GM18870 (cell line): ENCODE measurements at regions not wholly inside any gene's neighbourhood (a gene's known extent, or its start where the extent isn't known, plus 50 kb on each side); places are given as distances from the start of the nearest gene placed in this dataset.
"Not testable (repeated sequence)": the region's sequence is repeated elsewhere in the genome, so short reads cannot be mapped to it uniquely, and the experiment has no call there.

ENCODE experiments used
- ATAC-seq: cut with Tn5 transposase; IDR thresholded peaks from one replicate; pipeline ENCODE4 v1.9.1; 2021; ENCODE audit warnings: moderate library complexity; ENCODE audit not compliant: unreplicated experiment

GRCh38 chr7:25727446-25727845 lies 424.6 kb upstream of the NFE2L3 start:
- no peak for ATAC-seq

GRCh38 chr7:25727876-25728275 lies 424.1 kb upstream of the NFE2L3 start:
- ATAC-seq = no peak

DNA sequence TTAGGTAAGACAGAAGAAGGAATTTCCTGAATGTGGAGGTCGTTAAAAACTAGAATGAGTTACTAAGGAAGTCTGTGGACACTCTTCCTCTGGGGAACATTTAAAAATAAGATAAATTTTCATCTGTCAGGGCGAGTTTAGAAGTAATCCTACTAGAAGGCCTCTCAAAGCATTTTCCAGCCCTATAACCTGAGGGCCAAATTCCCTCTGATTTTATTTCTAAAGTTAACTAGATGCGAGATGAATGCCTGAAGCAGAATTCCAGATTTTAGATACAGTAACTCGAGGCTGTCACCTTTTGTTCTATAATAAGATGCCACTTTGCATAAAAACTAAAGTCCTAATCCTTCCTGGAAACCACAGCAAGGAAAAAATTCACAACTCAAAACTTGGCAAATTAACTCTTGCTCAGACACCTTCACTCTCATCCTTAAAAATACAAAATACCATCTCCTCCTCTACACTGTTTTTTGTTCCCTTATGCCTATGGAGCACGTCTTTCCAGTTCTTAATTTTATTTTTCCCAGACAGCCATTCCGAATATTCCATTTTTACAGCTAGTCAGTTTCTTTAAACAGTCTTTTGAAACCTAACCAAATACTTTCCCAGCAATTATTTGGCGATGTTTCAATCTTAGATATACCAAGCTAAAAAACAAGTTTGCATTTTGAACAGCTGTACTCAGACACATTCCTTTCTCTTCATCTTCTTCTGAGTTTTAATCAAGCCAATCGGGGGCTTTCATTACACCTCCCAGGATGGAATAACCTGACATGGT lies 420.7 kb upstream of the NFE2L3 start:
- no peak for ATAC-seq

GRCh38 chr7:25731846-25732245 lies 420.2 kb upstream of the NFE2L3 start:
- ATAC-seq = no peak

- ATAC-seq = no peak
Measured at GRCh38 chr7:25732766-25733217, 419.2 kb upstream of the NFE2L3 start.

- ATAC-seq = no peak
Measured at GRCh38 chr7:25735674-25736242, 416.2 kb upstream of the NFE2L3 start.

- no peak for ATAC-seq
Measured at GRCh38 chr7:25738528-25738927, 413.5 kb upstream of the NFE2L3 start.

- ATAC-seq = no peak
Measured at GRCh38 chr7:25739143-25739542, 412.9 kb upstream of the NFE2L3 start.

DNA sequence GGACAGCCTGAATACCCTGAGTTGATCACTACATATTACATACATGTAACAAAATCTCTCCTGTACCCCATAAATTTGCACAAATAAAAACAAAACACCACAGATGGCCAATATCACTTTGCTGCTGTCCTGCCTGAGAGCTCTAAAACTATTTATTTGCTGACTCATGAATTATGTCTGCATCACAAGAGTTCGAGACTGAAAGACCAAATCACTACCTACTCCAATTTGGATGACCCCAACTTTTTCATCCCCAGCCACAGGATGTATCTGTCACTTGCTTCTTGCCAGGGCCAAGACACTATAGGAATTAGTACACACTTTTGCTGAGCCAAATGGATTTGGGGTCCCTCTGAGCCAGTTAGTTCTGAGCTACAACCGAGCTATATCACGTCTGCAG lies 409.7 kb upstream of the NFE2L3 start:
- no peak for ATAC-seq

DNA sequence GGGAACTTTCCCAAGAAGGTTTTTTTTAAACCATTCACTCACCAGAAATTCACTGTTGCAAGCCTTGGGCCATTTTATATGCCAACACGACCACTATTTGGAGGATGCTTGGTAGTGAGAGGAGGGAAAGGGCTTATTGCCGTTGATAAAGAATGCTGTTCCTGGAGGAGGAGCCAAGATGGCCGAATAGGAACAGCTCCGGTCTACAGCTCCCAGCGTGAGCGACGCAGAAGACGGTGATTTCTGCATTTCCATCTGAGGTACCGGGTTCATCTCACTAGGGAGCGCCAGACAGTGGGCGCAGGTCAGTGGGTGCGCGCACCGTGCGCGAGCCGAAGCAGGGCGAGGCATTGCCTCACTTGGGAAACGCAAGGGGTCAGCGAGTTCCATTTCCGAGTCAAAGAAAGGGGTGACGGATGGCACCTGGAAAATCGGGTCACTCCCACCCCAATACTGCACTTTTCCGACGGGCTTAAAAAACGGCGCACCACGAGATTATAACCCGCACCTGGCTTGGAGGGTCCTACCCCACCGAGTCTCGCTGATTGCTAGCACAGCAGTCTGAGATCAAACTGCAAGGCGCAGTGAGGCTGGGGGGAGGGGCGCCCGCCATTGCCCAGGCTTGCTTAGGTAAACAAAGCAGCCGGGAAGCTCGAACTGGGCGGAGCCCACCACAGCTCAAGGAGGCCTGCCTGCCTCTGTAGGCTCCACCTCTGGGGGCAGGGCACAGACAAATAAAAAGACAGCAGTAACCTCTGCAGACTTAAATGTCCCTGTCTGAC lies 408.1 kb upstream of the NFE2L3 start:
- ATAC-seq = not testable (repeated sequence)

GRCh38 chr7:25750744-25751508 lies 401.1 kb upstream of the NFE2L3 start:
- no peak for ATAC-seq

GRCh38 chr7:25752154-25752553 lies 399.8 kb upstream of the NFE2L3 start:
- ATAC-seq = no peak

- ATAC-seq = no peak
Measured at GRCh38 chr7:25752967-25753791, 398.8 kb upstream of the NFE2L3 start.

DNA sequence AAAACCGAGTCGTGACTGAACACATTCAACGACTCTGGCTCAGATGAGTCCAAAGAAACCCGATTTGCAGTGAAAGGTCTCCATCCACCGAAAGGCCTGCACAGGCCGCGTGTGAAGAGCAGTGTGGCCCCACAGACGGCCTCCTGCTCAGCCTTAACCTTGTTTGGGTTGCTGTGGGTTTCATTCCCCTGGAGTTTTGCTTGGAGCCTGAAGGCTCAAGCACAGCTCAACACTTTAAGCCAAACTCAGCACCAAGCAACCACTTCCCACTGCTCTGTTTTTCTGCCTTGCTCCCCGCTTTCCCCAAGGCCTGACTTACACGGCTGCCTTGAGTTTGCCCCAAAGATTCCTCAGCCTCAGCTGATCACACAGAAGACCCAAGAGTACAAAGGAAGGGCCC lies 398.2 kb upstream of the NFE2L3 start:
- no peak for ATAC-seq

DNA sequence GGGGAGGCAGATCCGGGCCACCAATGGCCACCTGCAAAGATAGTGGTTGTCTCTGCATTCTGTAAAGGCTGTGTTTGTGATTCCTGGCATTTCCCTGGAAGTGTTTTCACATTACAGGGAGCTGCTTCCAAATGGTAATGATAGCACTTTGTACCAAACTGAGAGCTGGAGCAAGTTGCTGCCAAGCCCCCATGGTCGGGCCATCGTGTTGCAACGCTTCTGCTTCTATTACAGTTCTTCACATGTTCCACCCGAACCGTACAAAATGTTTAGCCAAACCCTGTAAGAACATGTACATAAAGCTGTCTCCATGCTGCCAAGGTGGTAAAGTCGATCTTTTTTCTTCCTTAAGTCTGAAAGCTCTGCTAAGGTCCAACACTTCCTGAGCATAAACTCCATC lies 397.7 kb upstream of the NFE2L3 start:
- ATAC-seq = no peak

- no peak for ATAC-seq
Measured at GRCh38 chr7:25754751-25755150, 397.2 kb upstream of the NFE2L3 start.

DNA sequence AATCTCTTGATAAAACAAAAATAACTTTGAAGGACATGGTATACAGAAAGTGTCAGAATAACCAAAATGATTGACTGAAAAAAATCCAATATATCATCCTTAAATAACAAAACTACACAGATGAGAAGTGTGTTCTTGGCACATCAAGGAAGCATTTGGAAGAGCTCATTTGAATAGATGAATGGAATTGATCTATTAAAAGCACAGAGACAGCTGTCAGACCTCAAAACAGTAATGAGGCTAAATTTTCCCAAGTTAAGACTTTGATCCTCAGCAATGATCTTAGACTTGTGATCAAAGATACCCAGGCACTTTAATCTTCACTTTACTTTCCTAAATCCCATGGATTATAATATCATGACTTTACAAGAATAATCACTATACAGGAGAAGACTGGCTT lies 395.4 kb upstream of the NFE2L3 start:
- ATAC-seq = no peak

DNA sequence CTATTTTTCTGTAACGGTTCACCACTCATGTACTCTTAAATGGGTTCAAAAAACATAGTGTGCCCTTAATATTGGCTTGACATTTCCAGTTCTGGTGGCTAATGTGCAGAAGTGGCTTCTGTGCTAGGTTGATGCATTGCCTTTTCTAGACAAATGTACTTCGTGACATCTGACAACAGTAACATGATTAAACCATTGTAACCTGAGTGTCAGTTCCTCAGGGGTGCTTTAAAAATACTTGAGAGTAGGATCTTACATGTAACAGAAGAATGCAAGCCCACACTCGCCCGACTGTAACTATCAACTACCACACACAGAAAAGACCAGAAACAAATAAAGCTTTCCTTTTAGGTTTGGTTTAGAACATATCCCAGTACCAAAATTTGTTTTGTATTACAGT lies 393.4 kb upstream of the NFE2L3 start:
- no peak for ATAC-seq

- no peak for ATAC-seq
Measured at GRCh38 chr7:25759286-25759685, 392.7 kb upstream of the NFE2L3 start.

DNA sequence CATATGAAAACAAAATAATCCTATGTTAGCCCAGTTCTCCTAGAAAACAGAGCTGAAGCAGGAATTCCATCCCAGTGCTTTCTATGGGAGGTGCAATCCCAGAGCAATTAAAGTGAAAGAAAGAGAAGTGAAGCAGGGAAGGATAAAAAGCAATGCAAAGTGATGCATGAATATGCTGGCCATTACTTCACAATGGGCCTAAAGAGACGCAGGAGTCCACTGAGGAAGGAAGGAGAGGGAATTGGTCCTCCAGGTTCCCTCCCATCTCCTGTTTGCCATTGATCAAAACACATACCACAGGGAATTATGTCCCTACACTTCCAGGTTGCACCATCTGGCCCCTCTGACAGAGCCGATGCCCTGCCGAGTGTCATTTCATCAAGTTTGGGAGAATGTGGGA lies 392.2 kb upstream of the NFE2L3 start:
- ATAC-seq = no peak
